ENCODE measurements at regions not wholly inside any gene's neighbourhood (a gene's known extent, or its start where the extent isn't known, plus 50 kb on each side); places are given as distances from the start of the nearest gene placed in this dataset.

DNA sequence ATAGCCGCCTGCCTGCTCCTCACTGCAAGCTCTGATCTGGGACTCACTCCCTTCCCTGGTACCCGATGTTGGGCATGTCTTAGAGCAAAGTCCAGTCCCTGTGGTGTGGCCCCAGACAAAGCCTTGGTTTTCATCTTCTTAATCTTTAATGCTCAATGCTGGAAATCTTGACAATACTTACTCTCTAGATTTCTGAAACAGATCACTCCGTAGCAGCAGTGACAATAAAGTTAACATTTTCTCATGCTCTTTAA, 260.2 kb upstream of the IRX2 start:
- no peak for TF ChIP-seq EZH2 (IDR thresholded peaks at IDR 0.05; ENCODE audit: low read depth)
- TF ChIP-seq, protein P1, sequence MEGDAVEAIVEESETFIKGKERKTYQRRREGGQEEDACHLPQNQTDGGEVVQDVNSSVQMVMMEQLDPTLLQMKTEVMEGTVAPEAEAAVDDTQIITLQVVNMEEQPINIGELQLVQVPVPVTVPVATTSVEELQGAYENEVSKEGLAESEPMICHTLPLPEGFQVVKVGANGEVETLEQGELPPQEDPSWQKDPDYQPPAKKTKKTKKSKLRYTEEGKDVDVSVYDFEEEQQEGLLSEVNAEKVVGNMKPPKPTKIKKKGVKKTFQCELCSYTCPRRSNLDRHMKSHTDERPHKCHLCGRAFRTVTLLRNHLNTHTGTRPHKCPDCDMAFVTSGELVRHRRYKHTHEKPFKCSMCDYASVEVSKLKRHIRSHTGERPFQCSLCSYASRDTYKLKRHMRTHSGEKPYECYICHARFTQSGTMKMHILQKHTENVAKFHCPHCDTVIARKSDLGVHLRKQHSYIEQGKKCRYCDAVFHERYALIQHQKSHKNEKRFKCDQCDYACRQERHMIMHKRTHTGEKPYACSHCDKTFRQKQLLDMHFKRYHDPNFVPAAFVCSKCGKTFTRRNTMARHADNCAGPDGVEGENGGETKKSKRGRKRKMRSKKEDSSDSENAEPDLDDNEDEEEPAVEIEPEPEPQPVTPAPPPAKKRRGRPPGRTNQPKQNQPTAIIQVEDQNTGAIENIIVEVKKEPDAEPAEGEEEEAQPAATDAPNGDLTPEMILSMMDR (conservative IDR thresholded peaks at IDR 0.05): no peak
